HG03432 (cell line): ENCODE measurements at regions not wholly inside any gene's neighbourhood (a gene's known extent, or its start where the extent isn't known, plus 50 kb on each side); places are given as distances from the start of the nearest gene placed in this dataset.
A peak's percentile ranks its signal among the peaks of the same experiment; 100 is the strongest.

Experiments
- ATAC-seq: cut with Tn5 transposase; IDR thresholded peaks from one replicate; pipeline ENCODE4 v1.9.1; 2021; ENCODE audit warnings: mild to moderate bottlenecking, moderate library complexity; ENCODE audit not compliant: unreplicated experiment

GRCh38 chr4:138964716-138965426, 50.7 kb upstream of the NOCT start:
- ATAC-seq, result no peak

- ATAC-seq, result no peak
Observed at GRCh38 chr4:138963412-138963811, 52.2 kb upstream of the NOCT start.

- ATAC-seq, result no peak
Observed at GRCh38 chr4:138961664-138962063, 53.9 kb upstream of the NOCT start.

GRCh38 chr4:138961129-138961528, 54.5 kb upstream of the NOCT start:
- no peak for ATAC-seq

GRCh38 chr4:138960175-138960710, 55.3 kb upstream of the NOCT start:
- ATAC-seq, result no peak

- ATAC-seq, result peak; percentile 46
Observed at GRCh38 chr4:138959097-138959815, 56.3 kb upstream of the NOCT start.

GRCh38 chr4:138958519-138958918, 57.1 kb upstream of the NOCT start:
- no peak for ATAC-seq

- ATAC-seq, result no peak
Observed at GRCh38 chr4:138957302-138957701, 58.3 kb upstream of the NOCT start.

- no peak for ATAC-seq
Observed at GRCh38 chr4:138954428-138954827, 61.2 kb upstream of the NOCT start.

- no peak for ATAC-seq
Observed at GRCh38 chr4:138953961-138954371, 61.6 kb upstream of the NOCT start.

- ATAC-seq, result no peak
Observed at GRCh38 chr4:138952411-138952810, 63.2 kb upstream of the NOCT start.

- no peak for ATAC-seq
Observed at GRCh38 chr4:138951764-138952163, 63.8 kb upstream of the NOCT start.

GRCh38 chr4:138949866-138950265, 65.7 kb upstream of the NOCT start:
- no peak for ATAC-seq

GRCh38 chr4:138948918-138949317, 66.7 kb upstream of the NOCT start:
- ATAC-seq, result no peak

- no peak for ATAC-seq
Observed at GRCh38 chr4:138946306-138946705, 69.3 kb upstream of the NOCT start.

- no peak for ATAC-seq
Observed at GRCh38 chr4:138945840-138946239, 69.7 kb upstream of the NOCT start.

- ATAC-seq, result no peak
Observed at GRCh38 chr4:138945401-138945800, 70.2 kb upstream of the NOCT start.

GRCh38 chr4:138943893-138944292, 71.7 kb upstream of the NOCT start:
- ATAC-seq, result no peak

GRCh38 chr4:138941037-138941436, 74.5 kb upstream of the NOCT start:
- ATAC-seq, result no peak

- no peak for ATAC-seq
Observed at GRCh38 chr4:138939960-138940359, 75.6 kb upstream of the NOCT start.

GRCh38 chr4:138938366-138938690, 77.3 kb upstream of the NOCT start:
- peak; percentile 82 for ATAC-seq

- no peak for ATAC-seq
Observed at GRCh38 chr4:138935135-138935807, 80.3 kb upstream of the NOCT start.
